Smooth muscle cell of the brain vasculature (primary cell): ENCODE measurements at regions not wholly inside any gene's neighbourhood (a gene's known extent, or its start where the extent isn't known, plus 50 kb on each side); places are given as distances from the start of the nearest gene placed in this dataset.
"Not testable (repeated sequence)": the region's sequence is repeated elsewhere in the genome, so short reads cannot be mapped to it uniquely, and the experiment has no call there.

Experiments used
- DNase-seq: peaks from one replicate; pipeline ENCODE4 v3.0.0-alpha.2; 2012; ENCODE audit warnings: low read depth, low spot score

- no peak for DNase-seq
These were observed 803.6 kb downstream of the METTL15 start for GRCh38 chr11:28911829-28912228.

- no peak for DNase-seq
These were observed 802.7 kb downstream of the METTL15 start for GRCh38 chr11:28910926-28911325.

GRCh38 chr11:28903716-28904115 lies 795.5 kb downstream of the METTL15 start:
- DNase-seq, result no peak

GRCh38 chr11:28900427-28900826 lies 792.2 kb downstream of the METTL15 start:
- DNase-seq, result no peak

- DNase-seq, result no peak
These were observed 791.5 kb downstream of the METTL15 start for GRCh38 chr11:28899706-28900105.

GRCh38 chr11:28890601-28891040 lies 782.4 kb downstream of the METTL15 start:
- not testable (repeated sequence) for DNase-seq

- DNase-seq, result no peak
These were observed 779.5 kb downstream of the METTL15 start for GRCh38 chr11:28887681-28888080.

GRCh38 chr11:28879869-28880268 lies 771.7 kb downstream of the METTL15 start:
- DNase-seq, result no peak

GRCh38 chr11:28878025-28878424 lies 769.8 kb downstream of the METTL15 start:
- DNase-seq, result no peak

- DNase-seq, result no peak
These were observed 769.2 kb downstream of the METTL15 start for GRCh38 chr11:28877340-28877739.

- no peak for DNase-seq
These were observed 766.5 kb downstream of the METTL15 start for GRCh38 chr11:28874706-28875105.

- no peak for DNase-seq
These were observed 762.9 kb downstream of the METTL15 start for GRCh38 chr11:28871090-28871489.

GRCh38 chr11:28863422-28863821 lies 755.2 kb downstream of the METTL15 start:
- no peak for DNase-seq

- DNase-seq, result peak; percentile 28
These were observed 752.7 kb downstream of the METTL15 start for GRCh38 chr11:28860893-28861292.

GRCh38 chr11:28858076-28858475 lies 749.9 kb downstream of the METTL15 start:
- DNase-seq, result no peak

GRCh38 chr11:28849053-28849452 lies 740.9 kb downstream of the METTL15 start:
- no peak for DNase-seq

- no peak for DNase-seq
These were observed 734.5 kb downstream of the METTL15 start for GRCh38 chr11:28842716-28843115.

- DNase-seq, result no peak
These were observed 730.6 kb downstream of the METTL15 start for GRCh38 chr11:28838741-28839140.

GRCh38 chr11:28837599-28837998 lies 729.4 kb downstream of the METTL15 start:
- no peak for DNase-seq

- DNase-seq, result no peak
These were observed 728.3 kb downstream of the METTL15 start for GRCh38 chr11:28836285-28837081.

GRCh38 chr11:28835790-28836189 lies 727.6 kb downstream of the METTL15 start:
- no peak for DNase-seq

GRCh38 chr11:28835317-28835716 lies 727.1 kb downstream of the METTL15 start:
- DNase-seq, result no peak

- no peak for DNase-seq
These were observed 726.7 kb downstream of the METTL15 start for GRCh38 chr11:28834877-28835276.

- DNase-seq, result no peak
These were observed 725.5 kb downstream of the METTL15 start for GRCh38 chr11:28833670-28834069.
